HEK293T (cell line): ENCODE measurements at regions not wholly inside any gene's neighbourhood (a gene's known extent, or its start where the extent isn't known, plus 50 kb on each side); places are given as distances from the start of the nearest gene placed in this dataset.

Experiments used
- CTCF ChIA-PET: fragments of 350-600 bp; formaldehyde crosslinking; extraction: SDS; loops from one replicate; lab custom pipeline; 2021; ENCODE audit warnings: antibody characterized with exemption, inconsistent platforms; lab: Yijun Ruan, JAX
- POLR2A ChIA-PET: fragments of 350-600 bp; formaldehyde crosslinking; extraction: SDS; loops from one replicate; lab custom pipeline; 2020; ENCODE audit warnings: antibody characterized with exemption, inconsistent platforms; lab: Yijun Ruan, JAX
- DNase-seq: peaks from one replicate; pipeline ENCODE4 v3.0.0; 2012; ENCODE audit warnings: mixed read lengths; ENCODE audit errors: extremely low spot score
- ARNT ChIP-seq: fragments of 450-650 bp; IDR thresholded peaks from 2 replicates; pipeline ENCODE4 v1.6.1; 2017; ENCODE audit warnings: mild to moderate bottlenecking
- BHLHE40 ChIP-seq: fragments of 450-650 bp; IDR thresholded peaks from 2 replicates; pipeline ENCODE4 v1.6.1; 2016; ENCODE audit warnings: mild to moderate bottlenecking, moderate library complexity, borderline replicate concordance
- CTBP1 ChIP-seq: fragments of 450-650 bp; IDR thresholded peaks from 2 replicates; pipeline ENCODE4 v1.6.1; 2016; ENCODE audit warnings: borderline replicate concordance
- ELF4 ChIP-seq: fragments of 450-650 bp; IDR thresholded peaks from 2 replicates; pipeline ENCODE4 v1.6.1; 2017; ENCODE audit warnings: antibody characterized with exemption
- FOXA1 ChIP-seq: fragments of 450-650 bp; IDR thresholded peaks from 2 replicates; pipeline ENCODE4 v1.6.1; 2016; ENCODE audit warnings: mild to moderate bottlenecking
- FOXK2 ChIP-seq: fragments of 450-650 bp; IDR thresholded peaks from 2 replicates; pipeline ENCODE4 v1.6.1; 2016; ENCODE audit warnings: mild to moderate bottlenecking
- FOXM1 ChIP-seq: fragments of 450-650 bp; IDR thresholded peaks from 2 replicates; pipeline ENCODE4 v1.6.1; 2017; ENCODE audit warnings: mild to moderate bottlenecking, borderline replicate concordance
- HDGF ChIP-seq: fragments of 450-650 bp; IDR thresholded peaks from 2 replicates; pipeline ENCODE4 v1.6.1; 2017; ENCODE audit warnings: antibody characterized with exemption, borderline replicate concordance
- L3MBTL2 ChIP-seq: fragments of 450-650 bp; conservative IDR thresholded peaks from 2 replicates; pipeline ENCODE4 v1.6.1; 2016; ENCODE audit warnings: mild to moderate bottlenecking
- LEF1 ChIP-seq: fragments of 450-650 bp; IDR thresholded peaks from 2 replicates; pipeline ENCODE4 v1.6.1; 2017; ENCODE audit warnings: mild to moderate bottlenecking, borderline replicate concordance
- NFRKB ChIP-seq: fragments of 450-650 bp; IDR thresholded peaks from 2 replicates; pipeline ENCODE4 v1.6.1; 2016; ENCODE audit warnings: mild to moderate bottlenecking, moderate library complexity
- PKNOX1 ChIP-seq: fragments of 450-650 bp; IDR thresholded peaks from 2 replicates; pipeline ENCODE4 v1.6.1; 2016
- SP1 ChIP-seq: fragments of 450-650 bp; IDR thresholded peaks from 2 replicates; pipeline ENCODE4 v1.6.1; 2017
- SUZ12 ChIP-seq: fragments of 450-650 bp; IDR thresholded peaks from 2 replicates; pipeline ENCODE4 v1.6.1; 2016; ENCODE audit warnings: mild to moderate bottlenecking
- TARDBP ChIP-seq: fragments of 450-650 bp; IDR thresholded peaks from 2 replicates; pipeline ENCODE4 v1.6.1; 2016
- ZNF384 ChIP-seq: fragments of 450-650 bp; IDR thresholded peaks from 2 replicates; pipeline ENCODE4 v1.6.1; 2016

GRCh38 chr4:182175788-182176519 is 67.2 kb upstream of the TENM3 start:
- TF ChIP-seq NFRKB (no peak), L3MBTL2 (peak; percentile 35; the same call in 1 of the 2 replicates), CTBP1 (no peak), SP1 (no peak)
- CTCF ChIA-PET, result interaction anchor here (0.6 kb wide), 1 partner anchor 55 kb away, joined by 5 read pairs; no protein-coding TSS in a partner anchor
- DNase-seq, result no peak
- POLR2A ChIA-PET, result no interaction called here

DNA sequence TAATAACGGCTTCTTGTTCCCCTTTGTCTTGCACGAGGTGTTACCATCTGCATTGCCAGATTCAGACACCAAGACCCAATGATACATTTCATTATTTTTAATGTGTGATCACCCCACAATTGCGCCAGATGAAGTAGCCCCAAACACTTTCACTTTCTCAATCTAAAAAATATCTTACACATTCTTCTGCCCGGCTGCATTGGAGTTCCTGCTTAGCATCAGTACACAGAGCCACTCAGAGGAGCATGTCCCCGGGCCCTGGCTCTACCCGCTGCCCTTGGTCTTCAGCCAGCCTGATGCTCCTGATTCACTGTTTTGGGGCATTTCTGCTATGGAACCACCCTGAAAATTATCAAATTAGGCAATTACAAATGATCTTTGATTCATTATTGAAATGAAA is 66.0 kb upstream of the TENM3 start:
- DNase-seq, result no peak
- ChIA-PET POLR2A (no interaction called here), CTCF (no interaction called here)
- no peak for TF ChIP-seq TARDBP

DNA sequence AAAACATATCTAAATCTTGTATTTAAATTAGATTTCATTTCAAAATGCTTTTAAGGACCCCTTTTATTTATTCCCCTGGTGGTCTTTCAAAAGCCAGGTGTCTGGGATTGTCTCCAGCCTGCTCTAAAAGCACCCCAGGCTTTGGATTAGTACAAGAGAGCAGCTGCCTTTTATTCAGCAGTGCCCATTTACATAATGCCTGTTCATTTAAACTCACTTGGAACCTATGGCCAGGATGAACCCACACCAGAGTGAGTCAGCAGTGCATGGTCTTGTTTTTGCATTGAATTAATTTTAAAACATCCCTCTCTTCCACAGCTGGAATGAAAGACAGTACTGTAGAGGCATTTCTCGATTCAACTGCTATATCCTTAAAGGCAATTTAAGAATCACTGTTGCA is 64.1 kb upstream of the TENM3 start:
- POLR2A ChIA-PET, result interaction anchor here (1.0 kb wide), 1 partner anchor 9 kb away, joined by 3 read pairs; no protein-coding TSS in a partner anchor
- TF ChIP-seq CTBP1, result no peak
- no peak for TF ChIP-seq ELF4
- no peak for TF ChIP-seq NFRKB
- TF ChIP-seq HDGF, result no peak
- TF ChIP-seq L3MBTL2, result no peak
- TF ChIP-seq TARDBP, result no peak
- TF ChIP-seq FOXK2, result no peak
- TF ChIP-seq BHLHE40, result no peak
- no peak for TF ChIP-seq PKNOX1
- no peak for TF ChIP-seq SP1
- no peak for TF ChIP-seq LEF1
- TF ChIP-seq ARNT, result no peak
- TF ChIP-seq ZNF384, result no peak
- no peak for TF ChIP-seq FOXM1
- no peak for TF ChIP-seq FOXA1
- no peak for TF ChIP-seq SUZ12
- CTCF ChIA-PET, result interaction anchor here (1.5 kb wide), 1 partner anchor 10 kb away, joined by 5 read pairs; no protein-coding TSS in a partner anchor
- no peak for DNase-seq

- no peak for DNase-seq
- POLR2A ChIA-PET, result no interaction called here
- CTCF ChIA-PET, result no interaction called here
- TF ChIP-seq CTBP1 (no peak), ZNF384 (no peak), FOXM1 (no peak), FOXK2 (no peak), BHLHE40 (no peak), FOXA1 (no peak)
These were observed 63.5 kb upstream of the TENM3 start for GRCh38 chr4:182179751-182180150.

GRCh38 chr4:182185491-182185890 is 57.7 kb upstream of the TENM3 start:
- TF ChIP-seq FOXA1, result no peak
- ChIA-PET POLR2A (no interaction called here), CTCF (no interaction called here)
- DNase-seq, result no peak

DNA sequence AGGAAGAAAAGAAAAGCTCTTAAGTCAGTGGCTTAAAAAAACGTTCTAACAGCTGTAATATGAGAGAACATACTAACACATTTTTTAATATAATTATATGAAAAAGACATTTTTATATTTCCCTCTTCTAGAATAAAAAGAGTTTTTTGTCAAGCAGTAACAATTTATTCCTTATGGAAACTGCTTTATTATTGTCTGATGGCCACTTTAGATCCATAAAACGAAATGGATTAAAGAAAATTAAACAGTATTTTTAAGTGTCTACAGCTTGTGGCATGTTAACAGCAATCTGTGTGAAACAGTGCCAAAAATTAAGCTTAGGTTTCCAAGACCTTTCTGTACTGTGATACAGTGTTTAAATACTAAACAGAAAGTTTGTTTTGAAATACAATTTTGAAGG is 55.5 kb upstream of the TENM3 start:
- POLR2A ChIA-PET, result interaction anchor here (1.3 kb wide), 1 partner anchor 9 kb away, joined by 3 read pairs; no protein-coding TSS in a partner anchor
- DNase-seq, result no peak
- TF ChIP-seq FOXK2 (no peak), NFRKB (no peak), PKNOX1 (no peak), L3MBTL2 (no peak), ELF4 (no peak), CTBP1 (no peak), FOXA1 (no peak), TARDBP (no peak)
- CTCF ChIA-PET, result interaction anchor here (0.6 to 1.9 kb wide), 2 partner anchors 18 to 116 kb away, joined by 3 to 6 read pairs; no protein-coding TSS in a partner anchor

- ChIA-PET CTCF (interaction anchor here (0.6 to 1.9 kb wide), 4 partner anchors 10 to 639 kb away, joined by 3 to 6 read pairs (median 4); no protein-coding TSS in a partner anchor), POLR2A (interaction anchor here (1.0 to 1.3 kb wide), 2 partner anchors 10 to 43 kb away, joined by 3 read pairs; no protein-coding TSS in a partner anchor)
- TF ChIP-seq PKNOX1 (no peak), SP1 (no peak), TARDBP (no peak), FOXM1 (no peak), ARNT (no peak), L3MBTL2 (no peak), ELF4 (no peak)
- no peak for DNase-seq
These were observed 54.6 kb upstream of the TENM3 start for GRCh38 chr4:182188622-182189021.
